AG20443 (cell line): ENCODE measurements at regions not wholly inside any gene's neighbourhood (a gene's known extent, or its start where the extent isn't known, plus 50 kb on each side); places are given as distances from the start of the nearest gene placed in this dataset.

Experiments
- DNase-seq: peaks from one replicate; pipeline ENCODE4 v3.0.0; 2012; ENCODE audit warnings: low spot score, mixed read lengths

GRCh38 chrX:112910418-112910817 lies 69.8 kb upstream of the AMOT start:
- DNase-seq, result no peak

GRCh38 chrX:112901869-112902725 lies 61.5 kb upstream of the AMOT start:
- no peak for DNase-seq

- DNase-seq, result no peak
Observed at GRCh38 chrX:112896051-112896450, 55.4 kb upstream of the AMOT start.
